ENCODE measurements at regions not wholly inside any gene's neighbourhood (a gene's known extent, or its start where the extent isn't known, plus 50 kb on each side); places are given as distances from the start of the nearest gene placed in this dataset.
"Not testable (repeated sequence)": the region's sequence is repeated elsewhere in the genome, so short reads cannot be mapped to it uniquely, and the experiment has no call there.

- not testable (repeated sequence) for TF ChIP-seq CTCF (IDR thresholded peaks at IDR 0.05); POLR2A (IDR thresholded peaks at IDR 0.05); POLR2AphosphoS5 (IDR thresholded peaks at IDR 0.05; ENCODE audit: insufficient read depth in 1 of 2, low read depth in 1 of 2)
These were observed 104.7 kb downstream of the CCDC71L start for GRCh38 chr7:106556244-106556643.
